ENCODE measurements at regions not wholly inside any gene's neighbourhood (a gene's known extent, or its start where the extent isn't known, plus 50 kb on each side); places are given as distances from the start of the nearest gene placed in this dataset.

GRCh38 chr7:49715486-49715885, 58.0 kb upstream of the VWC2 start:
- TF ChIP-seq CTCF (conservative IDR thresholded peaks at IDR 0.05; ENCODE audit: low read depth, low read length), result no peak
- TF ChIP-seq RCOR1 (IDR thresholded peaks at IDR 0.05; ENCODE audit: insufficient replicate concordance, low read length), result no peak
- TF ChIP-seq RFX5 (IDR thresholded peaks at IDR 0.05; ENCODE audit: low read depth, low read length), result no peak
- TF ChIP-seq ELK1 (IDR thresholded peaks at IDR 0.05; ENCODE audit: borderline replicate concordance, low read depth, low read length), result no peak

Data from IMR-90 (cell line).